ENCODE measurements at regions not wholly inside any gene's neighbourhood (a gene's known extent, or its start where the extent isn't known, plus 50 kb on each side); places are given as distances from the start of the nearest gene placed in this dataset.

DNA sequence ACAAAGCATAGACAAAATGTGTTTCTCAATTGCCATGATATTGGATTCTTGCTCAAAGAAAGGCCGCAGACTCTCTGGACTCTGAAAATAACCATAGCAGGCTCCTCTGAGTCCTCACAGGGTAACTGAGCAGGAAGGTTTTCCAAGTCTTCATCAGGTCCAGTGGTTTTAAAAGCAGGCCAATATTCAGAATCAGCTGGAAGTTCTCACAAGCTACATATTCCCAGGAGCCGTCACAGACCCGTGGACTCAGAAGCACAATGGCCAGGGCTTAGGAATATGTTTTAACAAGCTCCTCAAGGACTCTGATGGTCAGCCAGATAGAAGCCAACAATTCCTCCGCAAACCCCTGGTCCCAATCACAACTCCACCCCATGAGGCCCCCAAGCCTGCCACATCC lies 256.1 kb upstream of the ADAMTS9 start:
- TF ChIP-seq, protein P1, sequence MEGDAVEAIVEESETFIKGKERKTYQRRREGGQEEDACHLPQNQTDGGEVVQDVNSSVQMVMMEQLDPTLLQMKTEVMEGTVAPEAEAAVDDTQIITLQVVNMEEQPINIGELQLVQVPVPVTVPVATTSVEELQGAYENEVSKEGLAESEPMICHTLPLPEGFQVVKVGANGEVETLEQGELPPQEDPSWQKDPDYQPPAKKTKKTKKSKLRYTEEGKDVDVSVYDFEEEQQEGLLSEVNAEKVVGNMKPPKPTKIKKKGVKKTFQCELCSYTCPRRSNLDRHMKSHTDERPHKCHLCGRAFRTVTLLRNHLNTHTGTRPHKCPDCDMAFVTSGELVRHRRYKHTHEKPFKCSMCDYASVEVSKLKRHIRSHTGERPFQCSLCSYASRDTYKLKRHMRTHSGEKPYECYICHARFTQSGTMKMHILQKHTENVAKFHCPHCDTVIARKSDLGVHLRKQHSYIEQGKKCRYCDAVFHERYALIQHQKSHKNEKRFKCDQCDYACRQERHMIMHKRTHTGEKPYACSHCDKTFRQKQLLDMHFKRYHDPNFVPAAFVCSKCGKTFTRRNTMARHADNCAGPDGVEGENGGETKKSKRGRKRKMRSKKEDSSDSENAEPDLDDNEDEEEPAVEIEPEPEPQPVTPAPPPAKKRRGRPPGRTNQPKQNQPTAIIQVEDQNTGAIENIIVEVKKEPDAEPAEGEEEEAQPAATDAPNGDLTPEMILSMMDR (tag by site-specific recombination; IDR thresholded peaks at IDR 0.05), result no peak
- TF ChIP-seq, protein P2, sequence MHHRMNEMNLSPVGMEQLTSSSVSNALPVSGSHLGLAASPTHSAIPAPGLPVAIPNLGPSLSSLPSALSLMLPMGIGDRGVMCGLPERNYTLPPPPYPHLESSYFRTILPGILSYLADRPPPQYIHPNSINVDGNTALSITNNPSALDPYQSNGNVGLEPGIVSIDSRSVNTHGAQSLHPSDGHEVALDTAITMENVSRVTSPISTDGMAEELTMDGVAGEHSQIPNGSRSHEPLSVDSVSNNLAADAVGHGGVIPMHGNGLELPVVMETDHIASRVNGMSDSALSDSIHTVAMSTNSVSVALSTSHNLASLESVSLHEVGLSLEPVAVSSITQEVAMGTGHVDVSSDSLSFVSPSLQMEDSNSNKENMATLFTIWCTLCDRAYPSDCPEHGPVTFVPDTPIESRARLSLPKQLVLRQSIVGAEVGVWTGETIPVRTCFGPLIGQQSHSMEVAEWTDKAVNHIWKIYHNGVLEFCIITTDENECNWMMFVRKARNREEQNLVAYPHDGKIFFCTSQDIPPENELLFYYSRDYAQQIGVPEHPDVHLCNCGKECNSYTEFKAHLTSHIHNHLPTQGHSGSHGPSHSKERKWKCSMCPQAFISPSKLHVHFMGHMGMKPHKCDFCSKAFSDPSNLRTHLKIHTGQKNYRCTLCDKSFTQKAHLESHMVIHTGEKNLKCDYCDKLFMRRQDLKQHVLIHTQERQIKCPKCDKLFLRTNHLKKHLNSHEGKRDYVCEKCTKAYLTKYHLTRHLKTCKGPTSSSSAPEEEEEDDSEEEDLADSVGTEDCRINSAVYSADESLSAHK (tag by site-specific recombination; IDR thresholded peaks at IDR 0.05), result no peak
- TF ChIP-seq ZNF610 (tag by site-specific recombination; IDR thresholded peaks at IDR 0.05; ENCODE audit: borderline replicate concordance) (no peak), ZNF274 (IDR thresholded peaks at IDR 0.05; ENCODE audit: low read length) (no peak), ZNF274 (tag by site-specific recombination; IDR thresholded peaks at IDR 0.05; ENCODE audit: borderline replicate concordance) (no peak), ZFP41 (tag by site-specific recombination; IDR thresholded peaks at IDR 0.05; ENCODE audit: borderline replicate concordance) (no peak), ZNF354C (tag by site-specific recombination; IDR thresholded peaks at IDR 0.05; ENCODE audit: borderline replicate concordance, low read depth) (no peak), ZBTB48 (tag by site-specific recombination; IDR thresholded peaks at IDR 0.05) (no peak), ZNF239 (tag by site-specific recombination; IDR thresholded peaks at IDR 0.05) (no peak)
- TF ChIP-seq, protein P3, sequence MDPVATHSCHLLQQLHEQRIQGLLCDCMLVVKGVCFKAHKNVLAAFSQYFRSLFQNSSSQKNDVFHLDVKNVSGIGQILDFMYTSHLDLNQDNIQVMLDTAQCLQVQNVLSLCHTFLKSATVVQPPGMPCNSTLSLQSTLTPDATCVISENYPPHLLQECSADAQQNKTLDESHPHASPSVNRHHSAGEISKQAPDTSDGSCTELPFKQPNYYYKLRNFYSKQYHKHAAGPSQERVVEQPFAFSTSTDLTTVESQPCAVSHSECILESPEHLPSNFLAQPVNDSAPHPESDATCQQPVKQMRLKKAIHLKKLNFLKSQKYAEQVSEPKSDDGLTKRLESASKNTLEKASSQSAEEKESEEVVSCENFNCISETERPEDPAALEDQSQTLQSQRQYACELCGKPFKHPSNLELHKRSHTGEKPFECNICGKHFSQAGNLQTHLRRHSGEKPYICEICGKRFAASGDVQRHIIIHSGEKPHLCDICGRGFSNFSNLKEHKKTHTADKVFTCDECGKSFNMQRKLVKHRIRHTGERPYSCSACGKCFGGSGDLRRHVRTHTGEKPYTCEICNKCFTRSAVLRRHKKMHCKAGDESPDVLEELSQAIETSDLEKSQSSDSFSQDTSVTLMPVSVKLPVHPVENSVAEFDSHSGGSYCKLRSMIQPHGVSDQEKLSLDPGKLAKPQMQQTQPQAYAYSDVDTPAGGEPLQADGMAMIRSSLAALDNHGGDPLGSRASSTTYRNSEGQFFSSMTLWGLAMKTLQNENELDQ (tag by site-specific recombination; IDR thresholded peaks at IDR 0.05; ENCODE audit: low read depth), result no peak
- TF ChIP-seq, protein P4, sequence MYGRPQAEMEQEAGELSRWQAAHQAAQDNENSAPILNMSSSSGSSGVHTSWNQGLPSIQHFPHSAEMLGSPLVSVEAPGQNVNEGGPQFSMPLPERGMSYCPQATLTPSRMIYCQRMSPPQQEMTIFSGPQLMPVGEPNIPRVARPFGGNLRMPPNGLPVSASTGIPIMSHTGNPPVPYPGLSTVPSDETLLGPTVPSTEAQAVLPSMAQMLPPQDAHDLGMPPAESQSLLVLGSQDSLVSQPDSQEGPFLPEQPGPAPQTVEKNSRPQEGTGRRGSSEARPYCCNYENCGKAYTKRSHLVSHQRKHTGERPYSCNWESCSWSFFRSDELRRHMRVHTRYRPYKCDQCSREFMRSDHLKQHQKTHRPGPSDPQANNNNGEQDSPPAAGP (tag by site-specific recombination; IDR thresholded peaks at IDR 0.05), result no peak
- TF ChIP-seq, protein P5, sequence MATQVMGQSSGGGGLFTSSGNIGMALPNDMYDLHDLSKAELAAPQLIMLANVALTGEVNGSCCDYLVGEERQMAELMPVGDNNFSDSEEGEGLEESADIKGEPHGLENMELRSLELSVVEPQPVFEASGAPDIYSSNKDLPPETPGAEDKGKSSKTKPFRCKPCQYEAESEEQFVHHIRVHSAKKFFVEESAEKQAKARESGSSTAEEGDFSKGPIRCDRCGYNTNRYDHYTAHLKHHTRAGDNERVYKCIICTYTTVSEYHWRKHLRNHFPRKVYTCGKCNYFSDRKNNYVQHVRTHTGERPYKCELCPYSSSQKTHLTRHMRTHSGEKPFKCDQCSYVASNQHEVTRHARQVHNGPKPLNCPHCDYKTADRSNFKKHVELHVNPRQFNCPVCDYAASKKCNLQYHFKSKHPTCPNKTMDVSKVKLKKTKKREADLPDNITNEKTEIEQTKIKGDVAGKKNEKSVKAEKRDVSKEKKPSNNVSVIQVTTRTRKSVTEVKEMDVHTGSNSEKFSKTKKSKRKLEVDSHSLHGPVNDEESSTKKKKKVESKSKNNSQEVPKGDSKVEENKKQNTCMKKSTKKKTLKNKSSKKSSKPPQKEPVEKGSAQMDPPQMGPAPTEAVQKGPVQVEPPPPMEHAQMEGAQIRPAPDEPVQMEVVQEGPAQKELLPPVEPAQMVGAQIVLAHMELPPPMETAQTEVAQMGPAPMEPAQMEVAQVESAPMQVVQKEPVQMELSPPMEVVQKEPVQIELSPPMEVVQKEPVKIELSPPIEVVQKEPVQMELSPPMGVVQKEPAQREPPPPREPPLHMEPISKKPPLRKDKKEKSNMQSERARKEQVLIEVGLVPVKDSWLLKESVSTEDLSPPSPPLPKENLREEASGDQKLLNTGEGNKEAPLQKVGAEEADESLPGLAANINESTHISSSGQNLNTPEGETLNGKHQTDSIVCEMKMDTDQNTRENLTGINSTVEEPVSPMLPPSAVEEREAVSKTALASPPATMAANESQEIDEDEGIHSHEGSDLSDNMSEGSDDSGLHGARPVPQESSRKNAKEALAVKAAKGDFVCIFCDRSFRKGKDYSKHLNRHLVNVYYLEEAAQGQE (tag by site-specific recombination; IDR thresholded peaks at IDR 0.05), result no peak
- TF ChIP-seq, protein P6, sequence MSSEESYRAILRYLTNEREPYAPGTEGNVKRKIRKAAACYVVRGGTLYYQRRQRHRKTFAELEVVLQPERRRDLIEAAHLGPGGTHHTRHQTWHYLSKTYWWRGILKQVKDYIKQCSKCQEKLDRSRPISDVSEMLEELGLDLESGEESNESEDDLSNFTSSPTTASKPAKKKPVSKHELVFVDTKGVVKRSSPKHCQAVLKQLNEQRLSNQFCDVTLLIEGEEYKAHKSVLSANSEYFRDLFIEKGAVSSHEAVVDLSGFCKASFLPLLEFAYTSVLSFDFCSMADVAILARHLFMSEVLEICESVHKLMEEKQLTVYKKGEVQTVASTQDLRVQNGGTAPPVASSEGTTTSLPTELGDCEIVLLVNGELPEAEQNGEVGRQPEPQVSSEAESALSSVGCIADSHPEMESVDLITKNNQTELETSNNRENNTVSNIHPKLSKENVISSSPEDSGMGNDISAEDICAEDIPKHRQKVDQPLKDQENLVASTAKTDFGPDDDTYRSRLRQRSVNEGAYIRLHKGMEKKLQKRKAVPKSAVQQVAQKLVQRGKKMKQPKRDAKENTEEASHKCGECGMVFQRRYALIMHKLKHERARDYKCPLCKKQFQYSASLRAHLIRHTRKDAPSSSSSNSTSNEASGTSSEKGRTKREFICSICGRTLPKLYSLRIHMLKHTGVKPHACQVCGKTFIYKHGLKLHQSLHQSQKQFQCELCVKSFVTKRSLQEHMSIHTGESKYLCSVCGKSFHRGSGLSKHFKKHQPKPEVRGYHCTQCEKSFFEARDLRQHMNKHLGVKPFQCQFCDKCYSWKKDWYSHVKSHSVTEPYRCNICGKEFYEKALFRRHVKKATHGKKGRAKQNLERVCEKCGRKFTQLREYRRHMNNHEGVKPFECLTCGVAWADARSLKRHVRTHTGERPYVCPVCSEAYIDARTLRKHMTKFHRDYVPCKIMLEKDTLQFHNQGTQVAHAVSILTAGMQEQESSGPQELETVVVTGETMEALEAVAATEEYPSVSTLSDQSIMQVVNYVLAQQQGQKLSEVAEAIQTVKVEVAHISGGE (tag by site-specific recombination; conservative IDR thresholded peaks at IDR 0.05; ENCODE audit: low read depth), result no peak

Measured in HEK293 (cell line).